ENCODE measurements at regions not wholly inside any gene's neighbourhood (a gene's known extent, or its start where the extent isn't known, plus 50 kb on each side); places are given as distances from the start of the nearest gene placed in this dataset.

GRCh38 chrX:4878640-4879039 lies 1165.2 kb upstream of the PRKX start:
- DNase-seq (ENCODE audit: low read depth): no peak

GRCh38 chrX:4876268-4876667 lies 1162.8 kb upstream of the PRKX start:
- DNase-seq (ENCODE audit: low read depth): no peak

GRCh38 chrX:4851534-4851933 lies 1138.1 kb upstream of the PRKX start:
- DNase-seq (ENCODE audit: low read depth): no peak

- DNase-seq (ENCODE audit: low read depth): no peak
Observed at GRCh38 chrX:4850312-4850711, 1136.9 kb upstream of the PRKX start.

GRCh38 chrX:4844376-4844775 lies 1130.9 kb upstream of the PRKX start:
- DNase-seq (ENCODE audit: low read depth): no peak

- no peak for DNase-seq (ENCODE audit: low read depth)
Observed at GRCh38 chrX:4841216-4841745, 1127.8 kb upstream of the PRKX start.

GRCh38 chrX:4831574-4831973 lies 1118.1 kb upstream of the PRKX start:
- DNase-seq (ENCODE audit: low read depth): no peak

GRCh38 chrX:4830880-4831557 lies 1117.6 kb upstream of the PRKX start:
- DNase-seq (ENCODE audit: low read depth): no peak

- no peak for DNase-seq (ENCODE audit: low read depth)
Observed at GRCh38 chrX:4825550-4825949, 1112.1 kb upstream of the PRKX start.

- DNase-seq (ENCODE audit: low read depth): no peak
Observed at GRCh38 chrX:4809571-4809970, 1096.1 kb upstream of the PRKX start.

- DNase-seq (ENCODE audit: low read depth): no peak
Observed at GRCh38 chrX:4805502-4805901, 1092.1 kb upstream of the PRKX start.

GRCh38 chrX:4800756-4801155 lies 1087.3 kb upstream of the PRKX start:
- DNase-seq (ENCODE audit: low read depth): no peak

GRCh38 chrX:4787971-4788370 lies 1074.5 kb upstream of the PRKX start:
- no peak for DNase-seq (ENCODE audit: low read depth)

GRCh38 chrX:4764888-4765287 lies 1051.4 kb upstream of the PRKX start:
- no peak for DNase-seq (ENCODE audit: low read depth)

GRCh38 chrX:4762196-4762595 lies 1048.7 kb upstream of the PRKX start:
- DNase-seq (ENCODE audit: low read depth): no peak

- DNase-seq (ENCODE audit: low read depth): no peak
Observed at GRCh38 chrX:4754878-4755604, 1041.6 kb upstream of the PRKX start.

- DNase-seq (ENCODE audit: low read depth): no peak
Observed at GRCh38 chrX:4741024-4741423, 1027.6 kb upstream of the PRKX start.

GRCh38 chrX:4735299-4735698 lies 1021.9 kb upstream of the PRKX start:
- no peak for DNase-seq (ENCODE audit: low read depth)

- no peak for DNase-seq (ENCODE audit: low read depth)
Observed at GRCh38 chrX:4710618-4711433, 997.4 kb upstream of the PRKX start.

- no peak for DNase-seq (ENCODE audit: low read depth)
Observed at GRCh38 chrX:4708970-4709760, 995.7 kb upstream of the PRKX start.

- no peak for DNase-seq (ENCODE audit: low read depth)
Observed at GRCh38 chrX:4706961-4707360, 993.5 kb upstream of the PRKX start.

GRCh38 chrX:4690521-4690920 lies 977.1 kb upstream of the PRKX start:
- DNase-seq (ENCODE audit: low read depth): no peak
